Breast epithelium (tissue), 4 donors: ENCODE measurements at regions not wholly inside any gene's neighbourhood (a gene's known extent, or its start where the extent isn't known, plus 50 kb on each side); places are given as distances from the start of the nearest gene placed in this dataset.

ENCODE experiments used
- DNase-seq, 2 donors: peaks; one replicate each; pipeline ENCODE4 v3.0.0-alpha.2; 2019; ENCODE audit warnings: low spot score in 2 of 2
- H3K27ac ChIP-seq, 2 donors: fragments of 200-600 bp; sonication (generic) in 1 of 2; one replicate each; pipeline ENCODE4 v1.5.1; 2016 to 2019; ENCODE audit warnings: mild to moderate bottlenecking in 1 of 2
- H3K27me3 ChIP-seq, 2 donors: fragments of 200-600 bp; sonication (generic) in 1 of 2; one replicate each; pipeline versions ENCODE4 v1.5.1 to v1.6.0; 2017 to 2019; ENCODE audit warnings: control low read depth in 1 of 2, mild to moderate bottlenecking in 1 of 2
- H3K36me3 ChIP-seq: fragments of 200-600 bp; one replicate; pipeline ENCODE4 v1.5.1; 2019
- H3K4me1 ChIP-seq, 2 donors: fragments of 200-600 bp; sonication (generic); one replicate each; pipeline ENCODE4 v1.5.1; 2016 to 2019; ENCODE audit warnings: control low read depth in 1 of 2
- H3K4me3 ChIP-seq, 3 donors: fragments of 200-600 bp; sonication (generic); 1 replicate in 2 of 3; 2 replicates in 1 of 3; pipeline ENCODE4 v1.5.1; 2016 to 2019; ENCODE audit warnings: mild to moderate bottlenecking in 3 of 3, moderate library complexity in 2 of 3
- H3K9me3 ChIP-seq, 2 donors: fragments of 200-600 bp; sonication (generic) in 1 of 2; one replicate each; pipeline ENCODE4 v1.5.1; 2016 to 2019; ENCODE audit warnings: control low read depth in 1 of 2
- CTCF ChIP-seq, 3 donors: fragments of 450-650 bp; IDR thresholded peaks; one replicate each; pipeline ENCODE4 v1.5.1; 2016 to 2017; ENCODE audit warnings: antibody characterized with exemption in 3 of 3, mild to moderate bottlenecking in 3 of 3, moderate library complexity in 3 of 3
- POLR2A ChIP-seq: fragments of 450-650 bp; IDR thresholded peaks from one replicate; pipeline ENCODE4 v1.6.1; 2016; ENCODE audit warnings: antibody characterized with exemption, mild to moderate bottlenecking, moderate library complexity
- POLR2AphosphoS5 ChIP-seq, 3 donors: sonication (generic); formaldehyde crosslinking; IDR thresholded peaks; one replicate each; pipeline ENCODE4 v1.6.1; 2017; ENCODE audit warnings: antibody characterized with exemption in 3 of 3
- intact Hi-C: fragments of 100-400 bp; cut with DNase I; formaldehyde crosslinking; loops from one replicate; pipeline ENCODE4 v1.15.1; 2023; ENCODE audit warnings: low total_unique reads

GRCh38 chr18:51659781-51660180 lies 462.3 kb upstream of the MEX3C start:
- Histone ChIP-seq H3K4me3 (no peak overlapping the region), H3K27me3 (no peaks in the 10 kb centered on the region), H3K9me3 (no peaks in the 10 kb centered on the region), H3K4me1 (no peaks in the 10 kb centered on the region), H3K27ac (no peak overlapping the region), H3K36me3 (no peaks in the 10 kb centered on the region)
- intact Hi-C loops = loop anchor here (5.0 kb wide), 1 partner anchor 307 kb away; no protein-coding TSS in a partner anchor
- no peak for TF ChIP-seq POLR2AphosphoS5 (IDR thresholded peaks at IDR 0.05)
- no peak for TF ChIP-seq CTCF (IDR thresholded peaks at IDR 0.05)
- no peak for TF ChIP-seq POLR2A
- no peak for DNase-seq

GRCh38 chr18:51660188-51660715 lies 462.8 kb upstream of the MEX3C start:
- no peak for DNase-seq
- no peaks in the 10 kb centered on the region for H3K9me3 ChIP-seq
- intact Hi-C loops = no loop called here

GRCh38 chr18:51664236-51664635 lies 466.8 kb upstream of the MEX3C start:
- H3K4me1 ChIP-seq = no peaks in the 10 kb centered on the region
- no peaks in the 10 kb centered on the region for H3K36me3 ChIP-seq
- DNase-seq = no peak
- no peaks in the 10 kb centered on the region for H3K27me3 ChIP-seq
- intact Hi-C loops = no loop called here
- TF ChIP-seq CTCF (IDR thresholded peaks at IDR 0.05) (no peak), POLR2A (no peak), POLR2AphosphoS5 (IDR thresholded peaks at IDR 0.05) (no peak)
- H3K4me3 ChIP-seq = no peak overlapping the region
- no peak overlapping the region for H3K27ac ChIP-seq
- no peaks in the 10 kb centered on the region for H3K9me3 ChIP-seq

More at GRCh38 chr18:51660188-51660715, 462.8 kb upstream of the MEX3C start:
- no peak for TF ChIP-seq POLR2AphosphoS5 (IDR thresholded peaks at IDR 0.05)
- TF ChIP-seq CTCF (IDR thresholded peaks at IDR 0.05) = no peak
- no peak for TF ChIP-seq POLR2A
- no peak overlapping the region for H3K27ac ChIP-seq
- H3K4me3 ChIP-seq = no peak overlapping the region
- no peaks in the 10 kb centered on the region for H3K36me3 ChIP-seq
- H3K4me1 ChIP-seq = no peaks in the 10 kb centered on the region
- no peaks in the 10 kb centered on the region for H3K27me3 ChIP-seq

GRCh38 chr18:51666763-51667191 lies 469.3 kb upstream of the MEX3C start:
- H3K9me3 ChIP-seq = no peaks in the 10 kb centered on the region
- intact Hi-C loops = no loop called here
- no peaks in the 10 kb centered on the region for H3K36me3 ChIP-seq
- TF ChIP-seq CTCF (IDR thresholded peaks at IDR 0.05) (no peak), POLR2AphosphoS5 (IDR thresholded peaks at IDR 0.05) (no peak), POLR2A (no peak)
- H3K4me3 ChIP-seq = no peak overlapping the region
- no peak overlapping the region for H3K27ac ChIP-seq
- H3K27me3 ChIP-seq = no peaks in the 10 kb centered on the region
- H3K4me1 ChIP-seq = no peaks in the 10 kb centered on the region
- no peak for DNase-seq

GRCh38 chr18:51668101-51668500 lies 470.6 kb upstream of the MEX3C start:
- peak in 1 of 2 donors; percentile 59 for DNase-seq
- no peak for TF ChIP-seq POLR2AphosphoS5 (IDR thresholded peaks at IDR 0.05)
- TF ChIP-seq CTCF (IDR thresholded peaks at IDR 0.05) = peak in 2 of 3 donors; percentile 54 to 57
- no peak for TF ChIP-seq POLR2A
- intact Hi-C loops = no loop called here
- Histone ChIP-seq H3K4me1 (no peaks in the 10 kb centered on the region), H3K36me3 (no peaks in the 10 kb centered on the region), H3K27ac (no peak overlapping the region), H3K9me3 (peaks cover 0 to 5% of the 10 kb centered on the region in 2 donors), H3K4me3 (no peak overlapping the region), H3K27me3 (no peaks in the 10 kb centered on the region)
